Endothelial cell of umbilical vein (primary cell): ENCODE measurements at regions not wholly inside any gene's neighbourhood (a gene's known extent, or its start where the extent isn't known, plus 50 kb on each side); places are given as distances from the start of the nearest gene placed in this dataset.

Experiments
- EZH2 ChIP-seq: IDR thresholded peaks from 2 replicates; pipeline ENCODE4 v1.6.1; 2012; ENCODE audit warnings: borderline replicate concordance, low read depth, mild to moderate bottlenecking, moderate library complexity, low read length, inconsistent platforms; ENCODE audit not compliant: severe bottlenecking
- FOS ChIP-seq: IDR thresholded peaks from 2 replicates; pipeline ENCODE4 v1.6.1; 2011; ENCODE audit warnings: mild to moderate bottlenecking, low read length, moderate library complexity, borderline replicate concordance; ENCODE audit not compliant: insufficient read depth
- GATA2 ChIP-seq: IDR thresholded peaks from 2 replicates; pipeline ENCODE4 v1.7.0; 2011; ENCODE audit warnings: low read depth, mild to moderate bottlenecking, moderate library complexity, mixed read lengths, low read length; ENCODE audit not compliant: insufficient read length, insufficient read depth
- JUN ChIP-seq: IDR thresholded peaks from 2 replicates; pipeline ENCODE4 v1.6.1; 2011; ENCODE audit warnings: borderline replicate concordance, low read depth; ENCODE audit not compliant: insufficient read length, insufficient read depth
- MAX ChIP-seq: IDR thresholded peaks from 2 replicates; pipeline ENCODE4 v1.6.1; 2011; ENCODE audit not compliant: insufficient read depth, insufficient read length
- MYC ChIP-seq: IDR thresholded peaks from one replicate; pipeline ENCODE4 v1.6.1; 2011; ENCODE audit warnings: mild to moderate bottlenecking, low read depth, low read length
- POLR2A ChIP-seq: IDR thresholded peaks from 2 replicates; pipeline ENCODE4 v1.6.1; 2012; ENCODE audit warnings: low read depth, mild to moderate bottlenecking, control low read depth, low read length
- POLR2AphosphoS5 ChIP-seq: IDR thresholded peaks from 2 replicates; pipeline ENCODE4 v1.6.1; 2012; ENCODE audit warnings: low read depth, mild to moderate bottlenecking, control low read depth, low read length, moderate library complexity; ENCODE audit not compliant: insufficient read depth
- TF ChIP-seq, protein P1 (sequence below), 2 donors: IDR thresholded peaks; 1 replicate in 1 of 2; 2 replicates in 1 of 2; pipeline ENCODE4 v1.5.1; 2011; ENCODE audit warnings: low read length in 2 of 2, mild to moderate bottlenecking in 2 of 2, moderate library complexity in 2 of 2, control low read depth in 1 of 2, inconsistent platforms in 1 of 2, low read depth in 1 of 2; ENCODE audit not compliant: insufficient read depth in 1 of 2; ENCODE audit errors: extremely low read depth in 1 of 2

DNA sequence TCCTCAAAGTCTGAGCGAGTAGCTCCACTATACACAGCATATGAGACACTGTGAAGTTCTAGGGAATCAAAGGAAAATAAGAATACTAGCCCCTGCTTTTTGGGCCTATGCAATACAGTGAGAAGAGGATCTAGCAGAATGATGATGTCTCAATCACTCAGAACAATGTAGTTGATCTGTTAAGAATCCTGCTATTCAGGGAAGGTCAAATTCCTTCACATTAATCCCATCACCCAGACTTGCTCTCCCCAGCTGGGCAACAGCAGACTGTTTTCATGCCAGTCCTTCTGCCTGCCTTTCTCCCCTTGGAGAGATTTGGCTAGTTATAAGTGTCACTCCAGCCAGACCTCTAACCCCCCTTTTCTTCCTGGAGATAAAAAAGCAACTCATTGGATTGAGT lies 230.0 kb upstream of the EPHA4 start:
- TF ChIP-seq JUN (no peak), GATA2 (no peak), POLR2AphosphoS5 (no peak), EZH2 (no peak), POLR2A (no peak), FOS (no peak), MYC (no peak), MAX (no peak)
- TF ChIP-seq, protein P1, sequence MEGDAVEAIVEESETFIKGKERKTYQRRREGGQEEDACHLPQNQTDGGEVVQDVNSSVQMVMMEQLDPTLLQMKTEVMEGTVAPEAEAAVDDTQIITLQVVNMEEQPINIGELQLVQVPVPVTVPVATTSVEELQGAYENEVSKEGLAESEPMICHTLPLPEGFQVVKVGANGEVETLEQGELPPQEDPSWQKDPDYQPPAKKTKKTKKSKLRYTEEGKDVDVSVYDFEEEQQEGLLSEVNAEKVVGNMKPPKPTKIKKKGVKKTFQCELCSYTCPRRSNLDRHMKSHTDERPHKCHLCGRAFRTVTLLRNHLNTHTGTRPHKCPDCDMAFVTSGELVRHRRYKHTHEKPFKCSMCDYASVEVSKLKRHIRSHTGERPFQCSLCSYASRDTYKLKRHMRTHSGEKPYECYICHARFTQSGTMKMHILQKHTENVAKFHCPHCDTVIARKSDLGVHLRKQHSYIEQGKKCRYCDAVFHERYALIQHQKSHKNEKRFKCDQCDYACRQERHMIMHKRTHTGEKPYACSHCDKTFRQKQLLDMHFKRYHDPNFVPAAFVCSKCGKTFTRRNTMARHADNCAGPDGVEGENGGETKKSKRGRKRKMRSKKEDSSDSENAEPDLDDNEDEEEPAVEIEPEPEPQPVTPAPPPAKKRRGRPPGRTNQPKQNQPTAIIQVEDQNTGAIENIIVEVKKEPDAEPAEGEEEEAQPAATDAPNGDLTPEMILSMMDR (IDR thresholded peaks at IDR 0.05; ENCODE audit: extremely low read depth in 1 of 2, insufficient read depth in 1 of 2, low read depth in 1 of 2, low read length in 2 of 2) = no peak
